Astrocyte of the spinal cord (primary cell): ENCODE measurements at regions not wholly inside any gene's neighbourhood (a gene's known extent, or its start where the extent isn't known, plus 50 kb on each side); places are given as distances from the start of the nearest gene placed in this dataset.

Experiments used
- DNase-seq: peaks from one replicate; pipeline ENCODE4 v3.0.0; 2011; ENCODE audit warnings: low read depth, low spot score
- H3K4me3 ChIP-seq: 2 replicates; pipeline ENCODE4 v1.5.1; 2011; ENCODE audit warnings: low read depth, mild to moderate bottlenecking, low read length, moderate library complexity
- CTCF ChIP-seq: IDR thresholded peaks from 2 replicates; pipeline ENCODE4 v1.5.1; 2012; ENCODE audit warnings: low read depth, mild to moderate bottlenecking, low read length, inconsistent platforms
- in situ Hi-C: cut with HindIII; loops from 2 replicates; pipeline ENCODE4 v1.10.0; 2017; ENCODE audit warnings: low sequenced_read_pairs

- no peak overlapping the region for H3K4me3 ChIP-seq
- TF ChIP-seq CTCF: no peak
- no peak for DNase-seq
- in situ Hi-C loops: no loop called here
Observed at GRCh38 chr22:35138521-35138920, 72.6 kb downstream of the ISX start.

GRCh38 chr22:35140879-35141745, 75.2 kb downstream of the ISX start:
- no peak overlapping the region for H3K4me3 ChIP-seq
- DNase-seq: no peak
- in situ Hi-C loops: no loop called here
- no peak for TF ChIP-seq CTCF

GRCh38 chr22:35148381-35148780, 82.4 kb downstream of the ISX start:
- in situ Hi-C loops: no loop called here
- no peak for TF ChIP-seq CTCF
- H3K4me3 ChIP-seq: no peak overlapping the region

GRCh38 chr22:35148866-35149548, 83.0 kb downstream of the ISX start:
- H3K4me3 ChIP-seq: no peak overlapping the region
- in situ Hi-C loops: no loop called here
- DNase-seq: no peak

More at GRCh38 chr22:35148381-35148780, 82.4 kb downstream of the ISX start:
- DNase-seq: no peak

GRCh38 chr22:35150183-35151107, 84.5 kb downstream of the ISX start:
- in situ Hi-C loops: no loop called here
- DNase-seq: peak; percentile 13
- peak; percentile 72 for TF ChIP-seq CTCF
- H3K4me3 ChIP-seq: no peak overlapping the region

More at GRCh38 chr22:35148866-35149548, 83.0 kb downstream of the ISX start:
- no peak for TF ChIP-seq CTCF

GRCh38 chr22:35152316-35152715, 86.4 kb downstream of the ISX start:
- TF ChIP-seq CTCF: no peak
- in situ Hi-C loops: no loop called here
- H3K4me3 ChIP-seq: no peak overlapping the region
- no peak for DNase-seq
